Endothelial cell of umbilical vein (primary cell): ENCODE measurements at regions not wholly inside any gene's neighbourhood (a gene's known extent, or its start where the extent isn't known, plus 50 kb on each side); places are given as distances from the start of the nearest gene placed in this dataset.

ENCODE experiments used
- BruUV-seq: library from RNA; stranded (reverse); fragments of 400-500 nt; replicated peaks from 2 replicates; lab custom pipeline; 2021; lab: Mats Ljungman, UMichigan
- CTCF ChIA-PET: fragments of 300-600, 350-600 bp; sonication (Branson Sonifier 250); formaldehyde crosslinking; loops from one replicate; lab custom pipeline; 2021; ENCODE audit warnings: antibody characterized with exemption, inconsistent platforms; lab: Charles Lee
- POLR2A ChIA-PET: fragments of 300-600, 350-600 bp; sonication (Branson Sonifier 250); formaldehyde crosslinking; loops from one replicate; lab custom pipeline; 2021; ENCODE audit warnings: antibody characterized with exemption, inconsistent platforms; lab: Charles Lee
- DNase-seq: peaks from one replicate; pipeline ENCODE4 v3.0.0-alpha.2; 2011; ENCODE audit warnings: low read depth, low spot score
- FAIRE-seq: peaks from 2 replicates; lab custom pipeline; 2011; peaks lifted over from hg19 to GRCh38; lab: Jason Lieb, UNC
- H2AFZ ChIP-seq: 2 replicates; pipeline ENCODE4 v1.6.0; 2012; ENCODE audit warnings: low read depth, low read length, control low read depth, inconsistent platforms
- H3K27ac ChIP-seq: 2 replicates; pipeline ENCODE4 v1.5.1; 2011; ENCODE audit warnings: low read depth, mild to moderate bottlenecking, control low read depth, low read length, moderate library complexity; ENCODE audit not compliant: insufficient read depth
- H3K27me3 ChIP-seq, 2 experiments: 2 replicates each; pipeline versions ENCODE4 v1.6.0 to v1.6.1; 2011; ENCODE audit warnings: low read length in 2 of 2, mixed read lengths in 1 of 2; ENCODE audit not compliant: control insufficient read depth in 2 of 2, insufficient read depth in 2 of 2
- H3K36me3 ChIP-seq, 2 experiments: 2 replicates in 1 of 2; 3 replicates in 1 of 2; pipeline ENCODE4 v1.5.1; 2011; ENCODE audit warnings: low read length in 2 of 2, mild to moderate bottlenecking in 1 of 2, moderate library complexity in 1 of 2; ENCODE audit not compliant: control insufficient read depth in 2 of 2, insufficient read depth in 2 of 2; ENCODE audit errors: extremely low read depth in 1 of 2
- H3K4me1 ChIP-seq: 3 replicates; pipeline ENCODE4 v1.5.1; 2011; ENCODE audit warnings: mild to moderate bottlenecking, low read length; ENCODE audit not compliant: control insufficient read depth, insufficient read depth; ENCODE audit errors: extremely low read depth
- H3K4me2 ChIP-seq: 2 replicates; pipeline ENCODE4 v1.6.1; 2011; ENCODE audit warnings: low read length, control low read depth, mixed read lengths; ENCODE audit not compliant: insufficient read depth
- H3K4me3 ChIP-seq, 3 experiments: fragments of 200-600 bp in 1 of 3; sonication (generic), shearing (Covaris generic) in 1 of 3; replicated peaks in 1 of 3; 2 replicates each; pipeline ENCODE4 v1.5.1; 2011 to 2016; ENCODE audit warnings: control low read depth in 3 of 3, low read length in 3 of 3, mild to moderate bottlenecking in 2 of 3, inconsistent platforms in 1 of 3, low read depth in 1 of 3, moderate library complexity in 1 of 3; ENCODE audit not compliant: insufficient read depth in 1 of 3
- H3K79me2 ChIP-seq: 2 replicates; pipeline ENCODE4 v1.6.0; 2012; ENCODE audit warnings: low read length, inconsistent platforms; ENCODE audit not compliant: control insufficient read depth, insufficient read depth
- H3K9ac ChIP-seq: replicated peaks from 2 replicates; pipeline ENCODE3; 2011; ENCODE audit warnings: low read length, control low read depth; ENCODE audit not compliant: insufficient read depth; ENCODE audit errors: extremely low read depth
- H3K9me1 ChIP-seq: replicated peaks from 3 replicates; pipeline ENCODE4 v1.6.0; 2011; ENCODE audit warnings: mild to moderate bottlenecking, low read length; ENCODE audit not compliant: control insufficient read depth, insufficient read depth; ENCODE audit errors: extremely low read depth
- H3K9me3 ChIP-seq: replicated peaks from 2 replicates; pipeline ENCODE4 v1.5.1; 2012; ENCODE audit warnings: low read length, inconsistent platforms; ENCODE audit not compliant: control insufficient read depth, insufficient read depth
- H4K20me1 ChIP-seq: replicated peaks from 2 replicates; pipeline ENCODE3; 2011; ENCODE audit warnings: mild to moderate bottlenecking, low read length; ENCODE audit not compliant: control insufficient read depth, insufficient read depth; ENCODE audit errors: extremely low read depth
- EZH2 ChIP-seq: IDR thresholded peaks from 2 replicates; pipeline ENCODE4 v1.6.1; 2012; ENCODE audit warnings: borderline replicate concordance, low read depth, mild to moderate bottlenecking, moderate library complexity, low read length, inconsistent platforms; ENCODE audit not compliant: severe bottlenecking
- FOS ChIP-seq: IDR thresholded peaks from 2 replicates; pipeline ENCODE4 v1.6.1; 2011; ENCODE audit warnings: mild to moderate bottlenecking, low read length, moderate library complexity, borderline replicate concordance; ENCODE audit not compliant: insufficient read depth
- GATA2 ChIP-seq: IDR thresholded peaks from 2 replicates; pipeline ENCODE4 v1.7.0; 2011; ENCODE audit warnings: low read depth, mild to moderate bottlenecking, moderate library complexity, mixed read lengths, low read length; ENCODE audit not compliant: insufficient read length, insufficient read depth
- JUN ChIP-seq: IDR thresholded peaks from 2 replicates; pipeline ENCODE4 v1.6.1; 2011; ENCODE audit warnings: borderline replicate concordance, low read depth; ENCODE audit not compliant: insufficient read length, insufficient read depth
- MAX ChIP-seq: IDR thresholded peaks from 2 replicates; pipeline ENCODE4 v1.6.1; 2011; ENCODE audit not compliant: insufficient read depth, insufficient read length
- MYC ChIP-seq: IDR thresholded peaks from one replicate; pipeline ENCODE4 v1.6.1; 2011; ENCODE audit warnings: mild to moderate bottlenecking, low read depth, low read length
- POLR2A ChIP-seq: IDR thresholded peaks from 2 replicates; pipeline ENCODE4 v1.6.1; 2012; ENCODE audit warnings: low read depth, mild to moderate bottlenecking, control low read depth, low read length
- POLR2AphosphoS5 ChIP-seq: IDR thresholded peaks from 2 replicates; pipeline ENCODE4 v1.6.1; 2012; ENCODE audit warnings: low read depth, mild to moderate bottlenecking, control low read depth, low read length, moderate library complexity; ENCODE audit not compliant: insufficient read depth
- dilution Hi-C: fragments of 300-500 bp; cut with MboI; formaldehyde crosslinking; loops from one replicate; pipeline ENCODE4 v1.15.0; 2019; ENCODE audit warnings: low sequenced_read_pairs; ENCODE audit not compliant: extremely low pct_ligation_motif_present
- intact Hi-C: fragments of 100-400 bp; cut with micrococcal nuclease; formaldehyde crosslinking; loops from one replicate; pipeline ENCODE4 v1.10.0; 2022
- TF ChIP-seq, protein P1 (sequence below), 2 donors: IDR thresholded peaks; 1 replicate in 1 of 2; 2 replicates in 1 of 2; pipeline ENCODE4 v1.5.1; 2011; ENCODE audit warnings: low read length in 2 of 2, mild to moderate bottlenecking in 2 of 2, moderate library complexity in 2 of 2, control low read depth in 1 of 2, inconsistent platforms in 1 of 2, low read depth in 1 of 2; ENCODE audit not compliant: insufficient read depth in 1 of 2; ENCODE audit errors: extremely low read depth in 1 of 2

DNA sequence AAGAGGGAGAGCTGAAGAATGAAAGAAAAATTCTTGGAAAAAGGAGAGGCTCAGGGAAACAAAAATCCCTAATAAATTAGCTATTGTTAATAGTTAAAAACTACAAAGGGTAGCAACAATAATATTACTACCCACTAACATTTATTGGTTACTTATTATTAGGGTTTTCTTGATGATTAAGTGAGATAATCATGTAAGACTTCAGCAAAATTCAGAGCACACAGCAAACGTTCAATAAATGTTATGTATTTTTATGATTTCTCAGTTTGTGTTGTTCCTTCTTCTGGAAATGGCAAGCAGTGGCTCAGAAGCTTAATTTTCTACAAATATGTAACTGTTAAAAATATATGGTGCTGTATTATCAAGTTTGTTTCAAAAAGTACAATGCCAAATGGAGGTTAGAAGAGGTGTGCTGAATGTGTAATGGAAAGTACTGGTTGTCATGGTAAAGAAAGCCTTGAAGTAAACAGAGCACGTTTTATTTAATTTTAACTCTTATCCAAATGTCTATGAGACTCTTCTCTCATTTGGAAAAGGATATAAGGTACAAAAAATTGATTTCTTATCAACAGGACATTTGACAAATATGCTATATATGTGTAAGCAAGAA is 226.0 kb upstream of the ATP10B start:
- no TSS peak for BruUV-seq
- Histone ChIP-seq H3K79me2 (no peaks in the 10 kb centered on the region), H3K4me1 (no peaks in the 10 kb centered on the region), H3K36me3 (no peaks in the 10 kb centered on the region), H3K9me1 (no peaks in the 10 kb centered on the region), H3K9ac (no peak overlapping the region), H2AFZ (no peak overlapping the region), H4K20me1 (no peaks in the 10 kb centered on the region), H3K27ac (no peak overlapping the region), H3K4me2 (no peak overlapping the region), H3K4me3 (no peak overlapping the region), H3K27me3 (no peaks in the 10 kb centered on the region), H3K9me3 (no peaks in the 10 kb centered on the region)
- POLR2A ChIA-PET, result no interaction called here
- DNase-seq, result no peak
- CTCF ChIA-PET, result no interaction called here
- dilution Hi-C loops (no loop called here), intact Hi-C loops (no loop called here)
- no peak for TF ChIP-seq EZH2
- no peak for TF ChIP-seq FOS
- TF ChIP-seq, protein P1, sequence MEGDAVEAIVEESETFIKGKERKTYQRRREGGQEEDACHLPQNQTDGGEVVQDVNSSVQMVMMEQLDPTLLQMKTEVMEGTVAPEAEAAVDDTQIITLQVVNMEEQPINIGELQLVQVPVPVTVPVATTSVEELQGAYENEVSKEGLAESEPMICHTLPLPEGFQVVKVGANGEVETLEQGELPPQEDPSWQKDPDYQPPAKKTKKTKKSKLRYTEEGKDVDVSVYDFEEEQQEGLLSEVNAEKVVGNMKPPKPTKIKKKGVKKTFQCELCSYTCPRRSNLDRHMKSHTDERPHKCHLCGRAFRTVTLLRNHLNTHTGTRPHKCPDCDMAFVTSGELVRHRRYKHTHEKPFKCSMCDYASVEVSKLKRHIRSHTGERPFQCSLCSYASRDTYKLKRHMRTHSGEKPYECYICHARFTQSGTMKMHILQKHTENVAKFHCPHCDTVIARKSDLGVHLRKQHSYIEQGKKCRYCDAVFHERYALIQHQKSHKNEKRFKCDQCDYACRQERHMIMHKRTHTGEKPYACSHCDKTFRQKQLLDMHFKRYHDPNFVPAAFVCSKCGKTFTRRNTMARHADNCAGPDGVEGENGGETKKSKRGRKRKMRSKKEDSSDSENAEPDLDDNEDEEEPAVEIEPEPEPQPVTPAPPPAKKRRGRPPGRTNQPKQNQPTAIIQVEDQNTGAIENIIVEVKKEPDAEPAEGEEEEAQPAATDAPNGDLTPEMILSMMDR (IDR thresholded peaks at IDR 0.05; ENCODE audit: extremely low read depth in 1 of 2, insufficient read depth in 1 of 2, low read depth in 1 of 2, low read length in 2 of 2), result no peak
- no peak for TF ChIP-seq POLR2A
- no peak for TF ChIP-seq MYC
- TF ChIP-seq POLR2AphosphoS5, result no peak
- TF ChIP-seq MAX, result no peak
- no peak for TF ChIP-seq GATA2
- TF ChIP-seq JUN, result no peak
- no peak for FAIRE-seq
